ENCODE measurements at regions not wholly inside any gene's neighbourhood (a gene's known extent, or its start where the extent isn't known, plus 50 kb on each side); places are given as distances from the start of the nearest gene placed in this dataset.

- H3K4me2 ChIP-seq (ENCODE audit: extremely low read depth, insufficient read depth, low read length): no peak overlapping the region
- H3K4me3 ChIP-seq (replicated peaks in 1 of 4; ENCODE audit: control extremely low read depth in 1 of 4, insufficient read depth in 1 of 4, low read depth in 3 of 4, low read length in 4 of 4): no peak overlapping the region
- no peaks in the 10 kb centered on the region for H3K4me1 ChIP-seq (ENCODE audit: control insufficient read depth, extremely low read depth, insufficient read depth, low read length)
- H2AFZ ChIP-seq (ENCODE audit: low read length): no peak overlapping the region
- DNase-seq (ENCODE audit: low read depth in 2 of 2): no peak
- H3K27ac ChIP-seq (ENCODE audit: insufficient read depth, low read length): no peak overlapping the region
- no peaks in the 10 kb centered on the region for H3K27me3 ChIP-seq (ENCODE audit: control insufficient read depth, insufficient read depth, low read length)
- no peaks in the 10 kb centered on the region for H4K20me1 ChIP-seq (ENCODE audit: control insufficient read depth, extremely low read depth, insufficient read depth, low read length)
- TF ChIP-seq EZH2 (IDR thresholded peaks at IDR 0.05; ENCODE audit: low read length, missing control alignments): no peak
- no peak for TF ChIP-seq CTCF (conservative IDR thresholded peaks at IDR 0.05 in 1 of 2, IDR thresholded peaks at IDR 0.05 in 1 of 2; ENCODE audit: low read depth in 1 of 2, low read length in 2 of 2)
- no peaks in the 10 kb centered on the region for H3K36me3 ChIP-seq (ENCODE audit: control insufficient read depth, insufficient read depth, low read length)
- H3K79me2 ChIP-seq (ENCODE audit: control insufficient read depth, insufficient read depth, low read length): no peaks in the 10 kb centered on the region
- no peaks in the 10 kb centered on the region for H3K9me3 ChIP-seq (ENCODE audit: control insufficient read depth, insufficient read depth, low read depth, low read length)
- no peak overlapping the region for H3K9ac ChIP-seq (ENCODE audit: insufficient read depth, low read length)
Measured at GRCh38 chr7:16080131-16080530, 341.2 kb downstream of the CRPPA start.

GRCh38 chr7:16079723-16080122, 341.6 kb downstream of the CRPPA start:
- H4K20me1 ChIP-seq (ENCODE audit: control insufficient read depth, extremely low read depth, insufficient read depth, low read length): no peaks in the 10 kb centered on the region
- no peak overlapping the region for H3K27ac ChIP-seq (ENCODE audit: insufficient read depth, low read length)
- no peaks in the 10 kb centered on the region for H3K36me3 ChIP-seq (ENCODE audit: control insufficient read depth, insufficient read depth, low read length)
- no peak overlapping the region for H3K4me3 ChIP-seq (replicated peaks in 1 of 4; ENCODE audit: control extremely low read depth in 1 of 4, insufficient read depth in 1 of 4, low read depth in 3 of 4, low read length in 4 of 4)
- H3K4me2 ChIP-seq (ENCODE audit: extremely low read depth, insufficient read depth, low read length): no peak overlapping the region
- no peak overlapping the region for H3K9ac ChIP-seq (ENCODE audit: insufficient read depth, low read length)
- no peaks in the 10 kb centered on the region for H3K79me2 ChIP-seq (ENCODE audit: control insufficient read depth, insufficient read depth, low read length)
- no peaks in the 10 kb centered on the region for H3K27me3 ChIP-seq (ENCODE audit: control insufficient read depth, insufficient read depth, low read length)
- DNase-seq (ENCODE audit: low read depth in 2 of 2): no peak
- H3K9me3 ChIP-seq (ENCODE audit: control insufficient read depth, insufficient read depth, low read depth, low read length): no peaks in the 10 kb centered on the region
- H2AFZ ChIP-seq (ENCODE audit: low read length): no peak overlapping the region
- no peaks in the 10 kb centered on the region for H3K4me1 ChIP-seq (ENCODE audit: control insufficient read depth, extremely low read depth, insufficient read depth, low read length)
- TF ChIP-seq CTCF (conservative IDR thresholded peaks at IDR 0.05 in 1 of 2, IDR thresholded peaks at IDR 0.05 in 1 of 2; ENCODE audit: low read depth in 1 of 2, low read length in 2 of 2): no peak
- TF ChIP-seq EZH2 (IDR thresholded peaks at IDR 0.05; ENCODE audit: low read length, missing control alignments): no peak

- peak; percentile 71 to 75 for TF ChIP-seq CTCF (conservative IDR thresholded peaks at IDR 0.05 in 1 of 2, IDR thresholded peaks at IDR 0.05 in 1 of 2; ENCODE audit: low read depth in 1 of 2, low read length in 2 of 2)
- no peak for TF ChIP-seq EZH2 (IDR thresholded peaks at IDR 0.05; ENCODE audit: low read length, missing control alignments)
- no peaks in the 10 kb centered on the region for H3K9me3 ChIP-seq (ENCODE audit: control insufficient read depth, insufficient read depth, low read depth, low read length)
- H2AFZ ChIP-seq (ENCODE audit: low read length): no peak overlapping the region
- H3K36me3 ChIP-seq (ENCODE audit: control insufficient read depth, insufficient read depth, low read length): no peaks in the 10 kb centered on the region
- H4K20me1 ChIP-seq (ENCODE audit: control insufficient read depth, extremely low read depth, insufficient read depth, low read length): no peaks in the 10 kb centered on the region
- H3K79me2 ChIP-seq (ENCODE audit: control insufficient read depth, insufficient read depth, low read length): no peaks in the 10 kb centered on the region
- H3K9ac ChIP-seq (ENCODE audit: insufficient read depth, low read length): no peak overlapping the region
- no peak overlapping the region for H3K4me3 ChIP-seq (replicated peaks in 1 of 4; ENCODE audit: control extremely low read depth in 1 of 4, insufficient read depth in 1 of 4, low read depth in 3 of 4, low read length in 4 of 4)
- H3K27ac ChIP-seq (ENCODE audit: insufficient read depth, low read length): no peak overlapping the region
- H3K4me1 ChIP-seq (ENCODE audit: control insufficient read depth, extremely low read depth, insufficient read depth, low read length): no peaks in the 10 kb centered on the region
- no peaks in the 10 kb centered on the region for H3K27me3 ChIP-seq (ENCODE audit: control insufficient read depth, insufficient read depth, low read length)
- H3K4me2 ChIP-seq (ENCODE audit: extremely low read depth, insufficient read depth, low read length): no peak overlapping the region
- peak; percentile 55 to 80 for DNase-seq (ENCODE audit: low read depth in 2 of 2)
Measured at GRCh38 chr7:16078076-16078952, 343.0 kb downstream of the CRPPA start.
